HEK293 (cell line): ENCODE measurements at regions not wholly inside any gene's neighbourhood (a gene's known extent, or its start where the extent isn't known, plus 50 kb on each side); places are given as distances from the start of the nearest gene placed in this dataset.

Source experiments
- RBAK ChIP-seq: fragments of 450-650 bp; formaldehyde crosslinking; IDR thresholded peaks from 2 replicates; pipeline ENCODE4 v1.5.1; 2016; ENCODE audit warnings: missing biosample characterization, missing genetic modification characterization
- ZNF274 ChIP-seq, 2 experiments: fragments of 200-500 bp in 1 of 2; fragments of 450-650 bp in 1 of 2; sonication (Bioruptor generic) in 1 of 2; formaldehyde crosslinking in 1 of 2; IDR thresholded peaks; 2 replicates each; pipeline versions ENCODE4 v1.5.1 to v1.6.1; 2014 to 2016; ENCODE audit warnings: borderline replicate concordance in 1 of 2, inconsistent platforms in 1 of 2, low read length in 1 of 2, missing biosample characterization in 1 of 2, missing genetic modification characterization in 1 of 2

GRCh38 chr4:27568952-27569319, 708.3 kb downstream of the STIM2 start:
- TF ChIP-seq ZNF274 (IDR thresholded peaks at IDR 0.05; ENCODE audit: low read length) = no peak
- TF ChIP-seq ZNF274 (tag by site-specific recombination; IDR thresholded peaks at IDR 0.05; ENCODE audit: borderline replicate concordance) = no peak
- TF ChIP-seq RBAK = no peak
